ENCODE measurements at regions not wholly inside any gene's neighbourhood (a gene's known extent, or its start where the extent isn't known, plus 50 kb on each side); places are given as distances from the start of the nearest gene placed in this dataset.
A peak's percentile ranks its signal among the peaks of the same experiment; 100 is the strongest.

- DNase-seq (ENCODE audit: low spot score) = peak; percentile 48
Observed at GRCh38 chr9:108645520-108645919, 210.3 kb downstream of the ACTL7B start.

DNA sequence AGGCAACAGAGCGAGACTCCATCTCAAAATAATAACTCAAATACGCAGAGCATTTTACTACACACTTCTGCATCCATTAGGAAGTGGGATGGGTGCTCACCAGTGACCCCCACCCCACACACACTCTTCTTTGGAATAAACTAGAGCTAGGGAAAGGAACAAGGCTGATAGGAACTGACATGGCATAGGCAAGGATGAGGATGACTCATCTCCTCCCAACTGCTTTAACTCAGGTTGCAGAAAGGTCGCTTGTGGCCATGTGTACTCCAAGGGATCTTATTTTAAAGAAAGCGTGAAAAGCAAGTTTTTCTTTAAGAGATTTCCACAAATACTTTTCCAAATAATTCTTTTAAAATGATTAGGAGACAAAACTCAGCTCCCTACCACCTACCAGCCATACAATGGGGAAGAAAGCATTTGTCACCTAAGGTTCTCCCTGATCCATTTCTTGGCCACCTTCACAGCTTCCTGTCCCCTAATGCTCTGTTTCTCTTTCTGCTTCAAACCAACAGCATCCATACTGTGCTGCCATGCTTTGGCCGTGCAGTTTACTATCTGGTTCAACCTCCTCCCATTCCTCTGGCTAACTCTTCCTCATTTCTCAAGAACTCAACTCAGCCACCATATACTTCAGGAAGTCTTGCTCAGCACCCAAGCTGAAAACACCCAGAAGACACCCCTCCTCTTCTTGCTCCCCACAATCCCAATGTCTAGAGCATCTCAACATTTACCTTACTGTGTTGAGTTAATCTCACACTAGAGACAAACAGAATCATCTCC lies 211.9 kb downstream of the ACTL7B start:
- DNase-seq (ENCODE audit: low spot score) = no peak

DNA sequence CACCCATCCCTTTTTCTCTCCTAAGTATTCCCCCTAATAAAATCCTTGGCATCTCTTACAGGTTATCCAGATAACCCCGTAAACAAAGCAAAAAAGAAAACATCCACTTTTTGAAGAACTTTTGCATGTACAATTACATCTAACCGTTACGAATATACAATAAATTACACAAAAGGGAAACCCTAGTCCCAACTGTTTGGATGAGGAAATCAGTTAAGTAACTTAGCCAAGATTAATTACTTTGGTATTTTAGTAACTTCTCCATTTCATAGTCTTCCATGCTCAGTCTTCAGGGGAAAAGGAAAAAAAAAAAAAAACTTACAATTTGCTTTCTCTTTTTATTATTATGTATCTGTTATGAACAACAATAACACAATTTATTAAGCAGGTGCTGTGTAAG lies 212.9 kb downstream of the ACTL7B start:
- DNase-seq (ENCODE audit: low spot score) = no peak

DNA sequence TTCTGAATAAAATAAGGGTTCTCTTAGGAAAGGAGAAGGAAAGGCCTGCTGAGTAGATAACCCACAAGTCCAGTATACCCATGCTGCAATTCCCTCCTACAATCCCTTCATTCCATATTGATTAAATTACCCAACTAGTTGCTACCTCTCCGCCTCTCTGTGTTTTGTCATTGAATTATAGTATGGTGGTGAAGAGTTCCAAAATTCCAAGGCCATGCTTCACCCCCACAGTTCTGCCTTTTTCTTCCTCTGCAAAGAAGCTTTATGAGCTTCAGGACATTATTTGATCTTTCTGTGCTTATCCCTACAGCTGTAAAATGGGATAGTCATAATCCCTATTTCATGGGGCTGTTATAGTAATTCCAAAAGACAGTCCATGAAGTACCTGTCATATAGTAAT lies 215.6 kb downstream of the ACTL7B start:
- peak; percentile 72 for DNase-seq (ENCODE audit: low spot score)

DNA sequence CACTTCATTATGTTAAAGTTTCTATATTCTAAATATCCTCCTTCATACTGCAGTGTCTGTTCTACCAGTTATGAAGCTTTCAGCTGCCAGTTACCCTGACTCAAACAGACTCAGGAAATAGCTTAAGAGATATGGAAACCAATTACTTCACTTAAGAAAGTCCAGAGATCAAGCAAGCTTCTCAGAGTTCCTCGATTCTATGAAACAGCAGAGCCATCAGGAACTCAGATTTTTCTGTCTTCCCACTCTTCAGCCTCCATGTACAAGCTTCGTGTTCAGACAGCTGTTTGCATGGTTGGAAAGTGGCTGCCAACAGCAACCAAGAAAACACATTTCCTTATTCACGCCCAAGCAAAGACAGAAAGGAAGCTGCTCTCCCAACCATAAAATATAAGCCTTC lies 216.1 kb downstream of the ACTL7B start:
- DNase-seq (ENCODE audit: low spot score) = peak; percentile 10

DNA sequence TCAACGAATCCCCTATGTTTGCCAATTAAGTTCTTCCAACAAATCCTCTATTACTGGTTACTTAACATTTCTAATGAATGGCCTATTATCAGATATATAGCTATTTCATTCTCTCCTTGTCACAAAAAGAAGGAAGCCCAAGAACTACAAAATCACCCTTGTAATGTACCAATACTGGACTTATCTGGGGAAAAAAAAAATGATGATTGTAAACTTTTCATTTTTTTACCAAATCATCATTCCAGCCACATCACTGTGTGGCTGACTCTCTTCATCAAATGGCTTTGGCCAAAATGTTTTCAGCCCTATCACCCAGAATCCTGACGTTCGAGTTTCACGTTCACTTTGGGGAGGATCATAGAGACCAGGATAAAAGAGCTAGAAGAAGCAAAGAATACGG lies 216.7 kb downstream of the ACTL7B start:
- DNase-seq (ENCODE audit: low spot score) = no peak

DNA sequence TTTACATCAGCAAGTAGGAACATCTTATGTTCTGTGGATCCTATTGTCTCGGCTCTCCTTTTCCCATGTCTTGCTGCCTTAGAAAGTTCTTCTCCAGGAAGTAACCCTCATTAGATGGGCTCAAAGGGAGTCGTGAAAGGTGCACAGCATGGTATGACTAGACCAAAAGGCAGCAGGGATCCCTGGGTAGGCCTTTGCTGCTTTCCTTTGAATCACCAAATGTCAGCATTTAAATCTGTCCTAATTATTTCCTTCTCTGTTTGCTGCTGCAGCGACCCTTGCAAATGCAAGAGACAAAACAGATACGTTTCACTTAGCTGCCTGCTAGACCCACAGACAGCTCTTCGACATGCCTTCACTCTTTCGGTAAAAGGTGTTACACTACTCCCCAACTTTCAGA lies 218.4 kb downstream of the ACTL7B start:
- DNase-seq (ENCODE audit: low spot score) = no peak

DNA sequence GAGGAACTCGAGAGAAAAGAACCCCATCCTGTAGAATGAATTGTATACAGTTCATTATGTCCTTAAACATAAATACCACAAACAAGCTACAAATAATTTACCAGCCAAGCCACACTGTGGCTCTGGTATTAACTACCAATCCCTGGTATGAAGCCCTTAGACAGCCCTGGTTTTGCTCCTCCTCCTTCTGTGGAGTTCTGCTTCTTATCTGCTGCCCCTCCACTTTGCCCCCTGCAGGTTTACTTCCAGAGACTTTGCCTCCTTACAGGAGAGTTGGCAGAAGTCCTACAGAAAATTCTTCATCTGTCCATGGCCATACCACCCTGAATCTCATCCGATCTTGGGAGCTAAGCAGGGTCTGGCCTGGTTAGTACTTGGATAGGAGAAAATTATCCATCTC lies 219.8 kb downstream of the ACTL7B start:
- DNase-seq (ENCODE audit: low spot score) = no peak

- DNase-seq (ENCODE audit: low spot score) = peak; percentile 81
Observed at GRCh38 chr9:108634672-108635462, 220.9 kb downstream of the ACTL7B start.

DNA sequence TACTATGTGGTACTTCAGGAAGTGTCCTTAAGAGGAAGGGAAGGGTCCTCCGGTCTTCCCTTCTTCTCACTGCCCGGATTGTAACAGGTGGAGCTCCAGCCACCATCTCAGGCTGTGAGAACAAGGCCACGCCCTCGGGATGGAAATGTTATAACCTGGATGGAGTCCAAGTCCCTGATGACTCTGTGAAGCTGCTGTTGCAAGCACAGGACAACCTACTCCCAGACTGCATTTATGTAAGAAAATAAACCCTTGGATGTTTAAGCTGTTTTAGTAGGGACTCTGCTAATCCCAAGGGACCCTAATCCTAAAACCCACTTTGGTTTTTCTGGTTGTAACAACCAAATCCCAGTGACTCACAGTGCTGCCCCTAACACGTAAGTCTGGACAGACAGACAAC lies 221.6 kb downstream of the ACTL7B start:
- DNase-seq (ENCODE audit: low spot score) = peak; percentile 67

DNA sequence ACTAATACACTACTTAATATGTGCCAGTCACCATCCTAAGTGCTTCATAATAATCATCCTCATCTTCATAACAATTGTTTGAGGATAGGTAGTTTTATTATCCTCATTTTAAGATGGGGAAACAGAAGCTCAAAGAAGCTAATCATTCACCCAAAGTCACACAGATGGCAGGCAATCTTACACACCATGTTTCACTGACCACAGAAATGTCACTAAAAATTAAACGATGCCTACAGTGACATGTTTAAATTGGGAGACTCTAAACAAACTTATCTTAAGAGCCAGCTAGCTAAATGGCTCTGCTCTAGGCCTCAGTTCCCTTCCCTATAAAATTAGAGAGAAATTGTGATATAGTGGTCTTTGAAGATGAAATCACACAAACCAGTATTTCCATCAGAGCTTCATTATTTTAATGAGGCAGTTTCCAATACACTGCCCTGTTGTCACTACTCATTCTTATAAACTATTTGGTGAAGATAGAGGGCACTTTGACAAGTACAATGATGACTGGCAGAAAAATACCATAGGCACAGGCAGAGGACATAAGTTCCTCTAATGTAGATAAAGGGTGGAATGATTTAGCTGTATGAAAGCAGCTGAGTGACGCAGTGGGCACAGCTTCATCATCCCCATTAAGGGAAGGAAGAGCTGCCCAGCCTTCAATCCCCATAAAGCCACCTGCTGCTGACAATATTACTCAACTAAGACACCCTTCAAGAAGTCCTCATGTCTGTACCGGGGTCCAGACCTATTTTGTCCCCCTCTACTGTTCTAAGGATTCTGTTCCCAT lies 224.1 kb downstream of the ACTL7B start:
- DNase-seq (ENCODE audit: low spot score) = no peak

DNA sequence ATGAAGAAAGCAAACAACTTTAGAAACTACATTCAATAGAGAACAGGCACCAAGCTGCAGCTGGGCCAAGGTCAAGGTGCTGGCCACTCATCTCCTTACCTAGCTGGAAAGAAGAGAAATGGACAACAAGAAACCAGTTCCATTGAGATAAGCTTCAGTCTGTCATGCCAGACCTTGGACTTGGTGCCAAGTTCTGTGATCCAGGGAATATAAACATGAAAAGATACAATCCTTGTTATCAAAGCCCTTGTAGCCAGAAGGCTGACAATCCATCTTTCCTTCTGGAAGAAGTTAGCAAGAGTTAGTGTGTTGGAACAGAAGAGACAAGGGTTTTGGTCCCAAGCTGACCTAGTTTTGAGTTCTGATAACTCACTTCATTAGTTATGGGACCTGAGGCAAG lies 227.5 kb downstream of the ACTL7B start:
- DNase-seq (ENCODE audit: low spot score) = no peak

GRCh38 chr9:108626743-108627142 lies 229.0 kb downstream of the ACTL7B start:
- DNase-seq (ENCODE audit: low spot score) = no peak

GRCh38 chr9:108621991-108622855 lies 233.6 kb downstream of the ACTL7B start:
- peak; percentile 62 for DNase-seq (ENCODE audit: low spot score)

DNA sequence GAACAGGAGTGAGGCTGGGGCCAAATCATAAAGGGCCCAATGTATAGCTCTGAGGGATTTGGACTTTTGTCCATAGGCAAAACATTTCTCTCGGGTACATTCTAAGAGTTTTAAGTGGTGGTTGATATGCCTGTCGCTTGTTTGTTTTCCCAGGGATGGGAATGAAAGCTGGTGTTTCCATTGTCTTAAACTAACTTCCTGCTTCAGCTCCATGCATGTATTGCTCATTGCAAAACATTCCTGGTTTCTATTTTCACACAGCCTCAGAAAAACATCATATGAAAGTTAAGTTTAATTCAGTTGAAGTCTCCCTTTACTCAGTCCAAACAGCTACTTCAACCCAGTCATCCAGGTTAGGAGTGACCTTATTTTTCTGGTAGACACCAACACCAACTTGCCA lies 235.0 kb downstream of the ACTL7B start:
- DNase-seq (ENCODE audit: low spot score) = peak; percentile 33

DNA sequence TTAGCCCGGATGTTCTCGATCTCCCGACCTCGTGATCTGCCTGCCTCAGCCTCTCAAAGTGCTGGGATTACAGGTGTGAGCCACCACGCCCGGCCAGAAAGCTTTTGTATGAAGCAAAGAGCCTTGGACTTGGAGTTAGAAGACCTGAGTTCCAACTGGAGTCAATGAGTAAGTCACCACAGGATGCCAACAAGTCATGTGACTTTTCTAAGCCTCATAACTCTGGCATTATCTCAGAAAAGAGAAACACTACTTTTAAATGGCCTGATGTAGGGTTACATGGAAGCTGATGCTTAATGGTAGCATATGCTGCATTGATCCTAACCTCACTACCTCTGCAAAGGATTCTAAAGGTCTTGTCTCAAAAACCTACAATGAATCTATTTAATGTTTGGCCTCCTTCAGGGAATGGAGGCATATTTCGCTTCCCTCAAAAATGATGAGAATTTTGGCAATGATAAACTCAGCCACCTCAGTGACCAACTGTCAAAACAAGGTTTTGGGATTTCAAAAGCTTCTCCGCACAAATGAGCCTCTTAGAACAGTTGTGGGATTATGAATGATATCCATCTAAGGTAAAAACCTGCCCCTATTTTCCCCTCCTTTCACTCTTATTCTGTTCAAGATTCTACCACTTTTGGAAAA lies 236.8 kb downstream of the ACTL7B start:
- peak; percentile 17 for DNase-seq (ENCODE audit: low spot score)

- no peak for DNase-seq (ENCODE audit: low spot score)
Observed at GRCh38 chr9:108617676-108618075, 238.1 kb downstream of the ACTL7B start.

- DNase-seq (ENCODE audit: low spot score) = no peak
Observed at GRCh38 chr9:108615152-108615551, 240.6 kb downstream of the ACTL7B start.

DNA sequence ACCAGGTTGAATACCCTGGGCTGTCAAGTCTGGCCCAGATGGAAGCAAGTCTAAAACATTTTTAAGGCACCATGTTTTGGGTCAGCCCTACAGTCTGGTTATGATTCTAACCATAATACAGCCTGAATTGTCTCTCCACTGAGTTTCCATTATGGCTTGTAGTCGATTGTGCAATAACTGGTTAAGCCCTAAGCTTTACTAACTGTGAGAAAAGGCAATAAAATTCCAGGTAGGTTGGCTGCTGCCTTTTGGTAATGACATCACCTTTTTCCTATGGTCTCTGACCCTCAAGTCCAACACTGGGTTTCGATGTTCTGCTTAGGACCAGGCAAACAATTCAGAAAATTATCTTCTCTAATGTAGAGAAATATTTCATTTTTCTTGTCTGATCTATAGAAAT lies 243.3 kb downstream of the ACTL7B start:
- DNase-seq (ENCODE audit: low spot score) = no peak

- no peak for DNase-seq (ENCODE audit: low spot score)
Observed at GRCh38 chr9:108609897-108610253, 245.9 kb downstream of the ACTL7B start.

- peak; percentile 65 for DNase-seq (ENCODE audit: low spot score)
Observed at GRCh38 chr9:108609227-108609896, 246.4 kb downstream of the ACTL7B start.
